Cardiac fibroblast (primary cell): ENCODE measurements at regions not wholly inside any gene's neighbourhood (a gene's known extent, or its start where the extent isn't known, plus 50 kb on each side); places are given as distances from the start of the nearest gene placed in this dataset.

ENCODE experiments used
- DNase-seq, 2 donors: peaks; one replicate each; pipeline versions ENCODE4 v3.0.0 to v3.0.0-alpha.2; 2010; ENCODE audit warnings: low read depth in 2 of 2
- H3K4me3 ChIP-seq, 2 donors: replicated peaks in 1 of 2; 1 replicate in 1 of 2; 2 replicates in 1 of 2; pipeline ENCODE4 v1.5.1; 2011; ENCODE audit warnings: low read depth in 2 of 2, low read length in 2 of 2, mild to moderate bottlenecking in 2 of 2, moderate library complexity in 1 of 2
- CTCF ChIP-seq: IDR thresholded peaks from one replicate; pipeline ENCODE4 v1.5.1; 2011; ENCODE audit warnings: low read depth, mild to moderate bottlenecking, low read length, inconsistent platforms

- no peak for TF ChIP-seq CTCF
- no peak for DNase-seq
Observed at GRCh38 chr1:208767816-208768215, 523.6 kb upstream of the PLXNA2 start.

GRCh38 chr1:208772891-208773290 lies 528.7 kb upstream of the PLXNA2 start:
- DNase-seq: no peak
- no peak for TF ChIP-seq CTCF
- H3K4me3 ChIP-seq: no peak overlapping the region

More at GRCh38 chr1:208767816-208768215, 523.6 kb upstream of the PLXNA2 start:
- H3K4me3 ChIP-seq: no peak overlapping the region

GRCh38 chr1:208775841-208776240 lies 531.7 kb upstream of the PLXNA2 start:
- TF ChIP-seq CTCF: no peak
- no peak for DNase-seq
- no peak overlapping the region for H3K4me3 ChIP-seq

- H3K4me3 ChIP-seq: no peak overlapping the region
- TF ChIP-seq CTCF: no peak
- DNase-seq: no peak
Observed at GRCh38 chr1:208778417-208778816, 534.2 kb upstream of the PLXNA2 start.

- TF ChIP-seq CTCF: no peak
- DNase-seq: no peak
- no peak overlapping the region for H3K4me3 ChIP-seq
Observed at GRCh38 chr1:208781391-208782045, 537.3 kb upstream of the PLXNA2 start.

GRCh38 chr1:208782186-208782585 lies 538.0 kb upstream of the PLXNA2 start:
- no peak for DNase-seq
- H3K4me3 ChIP-seq: no peak overlapping the region
- TF ChIP-seq CTCF: no peak

- H3K4me3 ChIP-seq: no peak overlapping the region
- no peak for DNase-seq
- no peak for TF ChIP-seq CTCF
Observed at GRCh38 chr1:208785629-208786028, 541.4 kb upstream of the PLXNA2 start.
